GM18517 (cell line): ENCODE measurements at regions not wholly inside any gene's neighbourhood (a gene's known extent, or its start where the extent isn't known, plus 50 kb on each side); places are given as distances from the start of the nearest gene placed in this dataset.
"Not testable (repeated sequence)": the region's sequence is repeated elsewhere in the genome, so short reads cannot be mapped to it uniquely, and the experiment has no call there.

Experiments used
- ATAC-seq: cut with Tn5 transposase; IDR thresholded peaks from one replicate; pipeline ENCODE4 v1.9.1; 2021; ENCODE audit warnings: mild to moderate bottlenecking, moderate library complexity; ENCODE audit not compliant: unreplicated experiment

- ATAC-seq, result no peak
Observed at GRCh38 chr3:152148579-152148978, 120.2 kb upstream of the MBNL1 start.

- no peak for ATAC-seq
Observed at GRCh38 chr3:152149832-152150231, 118.9 kb upstream of the MBNL1 start.

- ATAC-seq, result no peak
Observed at GRCh38 chr3:152151216-152151876, 117.4 kb upstream of the MBNL1 start.

- not testable (repeated sequence) for ATAC-seq
Observed at GRCh38 chr3:152151877-152152765, 116.6 kb upstream of the MBNL1 start.

GRCh38 chr3:152153115-152153514 lies 115.6 kb upstream of the MBNL1 start:
- ATAC-seq, result not testable (repeated sequence)

GRCh38 chr3:152155246-152156020 lies 113.3 kb upstream of the MBNL1 start:
- ATAC-seq, result no peak

GRCh38 chr3:152156880-152157279 lies 111.8 kb upstream of the MBNL1 start:
- ATAC-seq, result no peak

- ATAC-seq, result no peak
Observed at GRCh38 chr3:152157337-152157736, 111.4 kb upstream of the MBNL1 start.

- ATAC-seq, result no peak
Observed at GRCh38 chr3:152159328-152159727, 109.4 kb upstream of the MBNL1 start.

- no peak for ATAC-seq
Observed at GRCh38 chr3:152160350-152161011, 108.2 kb upstream of the MBNL1 start.

GRCh38 chr3:152172460-152172859 lies 96.3 kb upstream of the MBNL1 start:
- ATAC-seq, result no peak

GRCh38 chr3:152173627-152174026 lies 95.1 kb upstream of the MBNL1 start:
- ATAC-seq, result no peak

- ATAC-seq, result no peak
Observed at GRCh38 chr3:152174876-152175527, 93.7 kb upstream of the MBNL1 start.

GRCh38 chr3:152175528-152175889 lies 93.2 kb upstream of the MBNL1 start:
- ATAC-seq, result no peak

- ATAC-seq, result no peak
Observed at GRCh38 chr3:152176241-152176640, 92.5 kb upstream of the MBNL1 start.

- ATAC-seq, result no peak
Observed at GRCh38 chr3:152176998-152177397, 91.7 kb upstream of the MBNL1 start.

- peak; percentile 96 for ATAC-seq
Observed at GRCh38 chr3:152177757-152178156, 91.0 kb upstream of the MBNL1 start.

- ATAC-seq, result peak; percentile 79
Observed at GRCh38 chr3:152183473-152183872, 85.3 kb upstream of the MBNL1 start.

GRCh38 chr3:152184971-152185686 lies 83.6 kb upstream of the MBNL1 start:
- no peak for ATAC-seq
